ENCODE measurements at regions not wholly inside any gene's neighbourhood (a gene's known extent, or its start where the extent isn't known, plus 50 kb on each side); places are given as distances from the start of the nearest gene placed in this dataset.

DNA sequence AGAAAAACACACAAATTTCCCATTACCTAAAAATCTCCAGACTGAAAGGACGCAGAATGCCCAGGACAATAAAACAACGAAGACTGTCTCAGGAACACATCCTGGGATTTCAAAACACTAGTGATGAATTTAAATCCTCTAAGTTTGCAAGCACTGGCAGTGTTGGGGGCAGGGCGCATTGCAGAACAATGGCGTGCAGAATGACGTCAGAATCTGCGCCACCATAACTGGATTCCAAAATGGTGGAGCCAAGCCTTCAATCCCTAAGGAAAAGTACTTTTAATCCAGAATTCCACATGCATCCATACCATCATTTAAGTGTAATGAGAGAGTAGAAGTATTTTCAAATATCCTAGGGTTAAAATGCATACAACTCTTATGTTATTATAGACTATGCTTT, 679.1 kb downstream of the TRIML1 start:
- TF ChIP-seq, protein P1, sequence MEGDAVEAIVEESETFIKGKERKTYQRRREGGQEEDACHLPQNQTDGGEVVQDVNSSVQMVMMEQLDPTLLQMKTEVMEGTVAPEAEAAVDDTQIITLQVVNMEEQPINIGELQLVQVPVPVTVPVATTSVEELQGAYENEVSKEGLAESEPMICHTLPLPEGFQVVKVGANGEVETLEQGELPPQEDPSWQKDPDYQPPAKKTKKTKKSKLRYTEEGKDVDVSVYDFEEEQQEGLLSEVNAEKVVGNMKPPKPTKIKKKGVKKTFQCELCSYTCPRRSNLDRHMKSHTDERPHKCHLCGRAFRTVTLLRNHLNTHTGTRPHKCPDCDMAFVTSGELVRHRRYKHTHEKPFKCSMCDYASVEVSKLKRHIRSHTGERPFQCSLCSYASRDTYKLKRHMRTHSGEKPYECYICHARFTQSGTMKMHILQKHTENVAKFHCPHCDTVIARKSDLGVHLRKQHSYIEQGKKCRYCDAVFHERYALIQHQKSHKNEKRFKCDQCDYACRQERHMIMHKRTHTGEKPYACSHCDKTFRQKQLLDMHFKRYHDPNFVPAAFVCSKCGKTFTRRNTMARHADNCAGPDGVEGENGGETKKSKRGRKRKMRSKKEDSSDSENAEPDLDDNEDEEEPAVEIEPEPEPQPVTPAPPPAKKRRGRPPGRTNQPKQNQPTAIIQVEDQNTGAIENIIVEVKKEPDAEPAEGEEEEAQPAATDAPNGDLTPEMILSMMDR (IDR thresholded peaks at IDR 0.05) = no peak
- TF ChIP-seq POLR2A (IDR thresholded peaks at IDR 0.05) = no peak

Data from lower leg skin (tissue), 3 donors.